Brain microvascular endothelial cell (primary cell): ENCODE measurements at regions not wholly inside any gene's neighbourhood (a gene's known extent, or its start where the extent isn't known, plus 50 kb on each side); places are given as distances from the start of the nearest gene placed in this dataset.

ENCODE experiments used
- DNase-seq: peaks from one replicate; pipeline ENCODE4 v3.0.0-alpha.2; 2020
- H3K27ac ChIP-seq: fragments of 250-450 bp; sonication (Bioruptor Pico); 2 replicates; pipeline ENCODE4 v1.5.1; 2020; ENCODE audit warnings: mild to moderate bottlenecking, moderate library complexity
- H3K27me3 ChIP-seq: fragments of 250-450 bp; sonication (Bioruptor Pico); replicated peaks from 2 replicates; pipeline ENCODE4 v1.5.1; 2020; ENCODE audit warnings: mild to moderate bottlenecking
- H3K36me3 ChIP-seq: fragments of 250-450 bp; sonication (Bioruptor Pico); replicated peaks from 2 replicates; pipeline ENCODE4 v1.5.1; 2020; ENCODE audit warnings: mild to moderate bottlenecking
- H3K4me3 ChIP-seq: 2 replicates; pipeline ENCODE4 v1.5.1; 2011; ENCODE audit warnings: low read depth, mild to moderate bottlenecking, control low read depth, low read length, moderate library complexity
- CTCF ChIP-seq: IDR thresholded peaks from 2 replicates; pipeline ENCODE4 v1.5.1; 2011; ENCODE audit warnings: low read depth, mild to moderate bottlenecking, moderate library complexity, low read length, control low read depth, inconsistent platforms; ENCODE audit errors: missing control alignments
- in situ Hi-C: cut with HindIII; loops from 2 replicates; pipeline ENCODE4 v1.10.0; 2017; ENCODE audit warnings: low sequenced_read_pairs, low pct_ligation_motif_present

GRCh38 chr4:33085709-33086108, 2365.5 kb downstream of the PCDH7 start:
- H3K27me3 ChIP-seq = no peaks in the 10 kb centered on the region
- in situ Hi-C loops = no loop called here
- no peaks in the 10 kb centered on the region for H3K36me3 ChIP-seq
- H3K4me3 ChIP-seq = no peak overlapping the region
- H3K27ac ChIP-seq = no peak overlapping the region
- TF ChIP-seq CTCF = no peak
- no peak for DNase-seq

GRCh38 chr4:33086331-33086925, 2366.3 kb downstream of the PCDH7 start:
- in situ Hi-C loops = no loop called here

GRCh38 chr4:33088713-33089112, 2368.5 kb downstream of the PCDH7 start:
- DNase-seq = no peak
- in situ Hi-C loops = no loop called here

More at GRCh38 chr4:33086331-33086925, 2366.3 kb downstream of the PCDH7 start:
- H3K27ac ChIP-seq = no peak overlapping the region
- no peaks in the 10 kb centered on the region for H3K36me3 ChIP-seq
- TF ChIP-seq CTCF = no peak
- no peaks in the 10 kb centered on the region for H3K27me3 ChIP-seq
- no peak for DNase-seq
- H3K4me3 ChIP-seq = no peak overlapping the region

GRCh38 chr4:33090910-33091309, 2370.7 kb downstream of the PCDH7 start:
- Histone ChIP-seq H3K36me3 (no peaks in the 10 kb centered on the region), H3K27me3 (no peaks in the 10 kb centered on the region), H3K4me3 (no peak overlapping the region), H3K27ac (no peak overlapping the region)
- in situ Hi-C loops = no loop called here
- TF ChIP-seq CTCF = no peak
- no peak for DNase-seq

More at GRCh38 chr4:33088713-33089112, 2368.5 kb downstream of the PCDH7 start:
- no peak for TF ChIP-seq CTCF
- H3K4me3 ChIP-seq = no peak overlapping the region
- H3K27ac ChIP-seq = no peak overlapping the region
- H3K36me3 ChIP-seq = no peaks in the 10 kb centered on the region
- H3K27me3 ChIP-seq = no peaks in the 10 kb centered on the region

- in situ Hi-C loops = no loop called here
These were observed 2371.8 kb downstream of the PCDH7 start for GRCh38 chr4:33091961-33092360.

More at GRCh38 chr4:33091961-33092360, 2371.8 kb downstream of the PCDH7 start:
- no peak for TF ChIP-seq CTCF
- Histone ChIP-seq H3K27me3 (no peaks in the 10 kb centered on the region), H3K4me3 (no peak overlapping the region), H3K27ac (no peak overlapping the region), H3K36me3 (no peaks in the 10 kb centered on the region)
- DNase-seq = no peak
